Chondrocyte (in vitro differentiated cells): ENCODE measurements at regions not wholly inside any gene's neighbourhood (a gene's known extent, or its start where the extent isn't known, plus 50 kb on each side); places are given as distances from the start of the nearest gene placed in this dataset.

ENCODE experiments used
- DNase-seq: peaks from one replicate; pipeline ENCODE4 v3.0.0; 2021; ENCODE audit warnings: mixed read lengths, low spot score
- H3K27ac Mint-ChIP-seq: one replicate; pipeline ENCODE4 v1.8.0; 2021; ENCODE audit warnings: mild to moderate bottlenecking, moderate library complexity, mixed read lengths; ENCODE audit not compliant: unreplicated experiment
- H3K27me3 Mint-ChIP-seq: 2 replicates; pipeline ENCODE4 v1.8.0; 2021; ENCODE audit warnings: low read depth, mixed read lengths
- H3K36me3 Mint-ChIP-seq: 2 replicates; pipeline ENCODE4 v1.8.0; 2021; ENCODE audit warnings: low read depth, mixed read lengths
- H3K4me1 Mint-ChIP-seq: 2 replicates; pipeline ENCODE4 v1.8.0; 2021; ENCODE audit warnings: low read depth, mild to moderate bottlenecking, mixed read lengths
- H3K4me3 Mint-ChIP-seq: one replicate; pipeline ENCODE4 v1.8.0; 2021; ENCODE audit warnings: mild to moderate bottlenecking, moderate library complexity, mixed read lengths; ENCODE audit not compliant: unreplicated experiment
- H3K9me3 Mint-ChIP-seq: 2 replicates; pipeline ENCODE4 v1.8.0; 2021; ENCODE audit warnings: low read depth, mixed read lengths
- TF ChIP-seq, protein P1 (sequence below): fragments of 200-600 bp; sonication (generic); IDR thresholded peaks from 2 replicates; pipeline ENCODE4 v1.5.0; 2021; ENCODE audit warnings: antibody characterized with exemption, mild to moderate bottlenecking, moderate library complexity

DNA sequence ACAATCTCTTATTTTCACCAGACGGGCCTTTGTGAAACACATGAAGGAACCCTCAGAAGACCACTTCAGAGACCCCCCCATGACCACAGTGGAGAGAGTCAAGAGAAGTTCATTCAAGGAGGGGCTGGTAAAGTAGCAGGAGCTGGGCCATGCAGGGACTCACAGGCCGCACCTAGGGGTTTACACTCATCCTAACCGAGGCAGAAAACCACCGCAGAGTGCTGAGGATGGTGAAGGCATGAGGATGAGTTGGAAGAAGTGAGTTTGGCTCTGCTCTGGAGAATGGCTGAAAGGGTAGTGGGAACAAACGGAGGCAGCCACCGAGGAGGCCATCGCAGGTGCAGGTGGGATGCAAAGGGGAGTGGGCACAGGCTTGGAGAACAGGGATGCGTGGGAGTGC lies 1046.9 kb downstream of the UQCRFS1 start:
- peaks cover 25% of the 10 kb centered on the region for H3K4me1 Mint-ChIP-seq
- H3K36me3 Mint-ChIP-seq = no peaks in the 10 kb centered on the region
- no peak overlapping the region for H3K4me3 Mint-ChIP-seq
- no peak for DNase-seq
- no peak overlapping the region for H3K27ac Mint-ChIP-seq
- peaks cover 3% of the 10 kb centered on the region for H3K9me3 Mint-ChIP-seq
- no peaks in the 10 kb centered on the region for H3K27me3 Mint-ChIP-seq
- TF ChIP-seq, protein P1, sequence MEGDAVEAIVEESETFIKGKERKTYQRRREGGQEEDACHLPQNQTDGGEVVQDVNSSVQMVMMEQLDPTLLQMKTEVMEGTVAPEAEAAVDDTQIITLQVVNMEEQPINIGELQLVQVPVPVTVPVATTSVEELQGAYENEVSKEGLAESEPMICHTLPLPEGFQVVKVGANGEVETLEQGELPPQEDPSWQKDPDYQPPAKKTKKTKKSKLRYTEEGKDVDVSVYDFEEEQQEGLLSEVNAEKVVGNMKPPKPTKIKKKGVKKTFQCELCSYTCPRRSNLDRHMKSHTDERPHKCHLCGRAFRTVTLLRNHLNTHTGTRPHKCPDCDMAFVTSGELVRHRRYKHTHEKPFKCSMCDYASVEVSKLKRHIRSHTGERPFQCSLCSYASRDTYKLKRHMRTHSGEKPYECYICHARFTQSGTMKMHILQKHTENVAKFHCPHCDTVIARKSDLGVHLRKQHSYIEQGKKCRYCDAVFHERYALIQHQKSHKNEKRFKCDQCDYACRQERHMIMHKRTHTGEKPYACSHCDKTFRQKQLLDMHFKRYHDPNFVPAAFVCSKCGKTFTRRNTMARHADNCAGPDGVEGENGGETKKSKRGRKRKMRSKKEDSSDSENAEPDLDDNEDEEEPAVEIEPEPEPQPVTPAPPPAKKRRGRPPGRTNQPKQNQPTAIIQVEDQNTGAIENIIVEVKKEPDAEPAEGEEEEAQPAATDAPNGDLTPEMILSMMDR = no peak

DNA sequence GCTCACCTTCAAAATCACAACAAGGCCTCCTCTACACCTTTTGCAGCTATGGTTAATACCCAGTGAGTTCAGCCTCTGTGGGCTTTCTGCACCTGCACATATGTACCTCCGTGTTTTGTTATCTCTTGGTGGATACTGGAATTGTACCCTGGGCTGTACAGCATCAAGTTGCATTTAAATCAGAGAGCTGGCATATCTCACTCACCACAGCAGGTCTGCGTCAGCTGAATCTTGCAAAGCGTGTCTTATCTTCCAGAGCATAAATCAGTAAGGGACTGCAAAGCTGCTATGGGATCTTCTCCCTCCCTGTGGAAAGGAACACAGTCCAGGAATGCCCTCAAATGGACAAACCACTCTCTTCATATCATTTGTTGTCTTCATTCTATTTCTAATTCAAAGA lies 1048.7 kb downstream of the UQCRFS1 start:
- Mint-ChIP-seq H3K4me1 (peaks cover 18% of the 10 kb centered on the region), H3K27ac (no peak overlapping the region), H3K27me3 (no peaks in the 10 kb centered on the region), H3K9me3 (peaks cover 10% of the 10 kb centered on the region), H3K36me3 (no peaks in the 10 kb centered on the region), H3K4me3 (no peak overlapping the region)
- TF ChIP-seq, protein P1 = no peak
- no peak for DNase-seq

GRCh38 chr19:28159065-28159464 lies 1053.9 kb downstream of the UQCRFS1 start:
- Mint-ChIP-seq H3K4me1 (peaks cover 22% of the 10 kb centered on the region), H3K27ac (no peak overlapping the region), H3K27me3 (no peaks in the 10 kb centered on the region), H3K36me3 (no peaks in the 10 kb centered on the region), H3K9me3 (peaks cover 24% of the 10 kb centered on the region), H3K4me3 (no peak overlapping the region)
- TF ChIP-seq, protein P1 = no peak
- DNase-seq = no peak

DNA sequence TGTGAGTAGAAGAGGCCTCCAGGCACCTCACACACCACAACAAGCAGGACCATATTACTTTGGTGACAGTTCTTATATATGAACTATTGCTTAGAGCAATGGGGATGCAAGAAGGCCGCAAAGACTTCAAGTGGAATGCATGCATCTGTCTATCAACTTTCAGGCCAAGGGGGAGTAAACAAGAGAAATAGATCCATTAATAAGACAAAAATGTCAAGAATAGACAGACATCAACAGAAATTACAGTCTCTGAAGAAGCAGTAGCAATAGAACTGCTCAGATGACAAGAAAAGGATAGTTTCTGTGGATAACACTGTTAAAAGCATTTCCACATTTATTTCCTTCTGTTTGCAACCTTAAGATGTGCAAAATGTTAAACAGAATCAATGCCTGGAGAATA lies 1057.7 kb downstream of the UQCRFS1 start:
- H3K27ac Mint-ChIP-seq = no peak overlapping the region
- no peaks in the 10 kb centered on the region for H3K36me3 Mint-ChIP-seq
- H3K27me3 Mint-ChIP-seq = no peaks in the 10 kb centered on the region
- TF ChIP-seq, protein P1 = no peak
- no peak for DNase-seq
- no peak overlapping the region for H3K4me3 Mint-ChIP-seq
- H3K4me1 Mint-ChIP-seq = peaks cover 32% of the 10 kb centered on the region
- peaks cover 21% of the 10 kb centered on the region for H3K9me3 Mint-ChIP-seq

GRCh38 chr19:28154077-28154476 lies 1058.9 kb downstream of the UQCRFS1 start:
- DNase-seq = no peak

More at GRCh38 chr19:28154077-28154476, 1058.9 kb downstream of the UQCRFS1 start:
- TF ChIP-seq, protein P1 = no peak
- no peak overlapping the region for H3K27ac Mint-ChIP-seq
- no peak overlapping the region for H3K4me3 Mint-ChIP-seq
- H3K9me3 Mint-ChIP-seq = peaks cover 13% of the 10 kb centered on the region
- H3K4me1 Mint-ChIP-seq = peaks cover 32% of the 10 kb centered on the region
- no peaks in the 10 kb centered on the region for H3K27me3 Mint-ChIP-seq
- H3K36me3 Mint-ChIP-seq = no peaks in the 10 kb centered on the region
